ENCODE measurements at regions not wholly inside any gene's neighbourhood (a gene's known extent, or its start where the extent isn't known, plus 50 kb on each side); places are given as distances from the start of the nearest gene placed in this dataset.

DNA sequence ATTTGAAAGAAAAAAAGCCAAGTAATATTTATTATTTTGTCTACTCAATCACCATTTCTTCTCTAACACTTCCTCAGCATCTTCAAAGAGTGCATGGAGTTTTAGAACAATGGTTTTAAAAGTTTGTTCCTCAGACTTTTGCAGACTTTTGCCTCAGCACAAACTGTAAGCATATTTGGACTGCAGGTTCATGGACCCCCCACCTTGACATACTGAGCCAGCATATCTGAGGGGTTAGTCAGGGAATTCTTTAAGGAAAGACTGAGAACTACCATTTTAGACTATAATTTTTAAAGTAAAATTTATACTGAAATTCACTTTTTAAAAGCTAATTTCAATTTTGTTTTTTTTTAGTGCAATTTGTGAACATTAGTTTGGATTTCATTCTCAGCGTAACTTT, 1676.8 kb upstream of the PCDH20 start:
- TF ChIP-seq CTCF (IDR thresholded peaks at IDR 0.05), result no peak
- no peak overlapping the region for H3K4me3 Mint-ChIP-seq
- H3K4me1 Mint-ChIP-seq, result no peaks in the 10 kb centered on the region
- H3K36me3 Mint-ChIP-seq (ENCODE audit: low read depth), result no peaks in the 10 kb centered on the region
- no peaks in the 10 kb centered on the region for H3K9me3 Mint-ChIP-seq
- no peak overlapping the region for H3K27ac Mint-ChIP-seq
- no peaks in the 10 kb centered on the region for H3K27me3 Mint-ChIP-seq (ENCODE audit: low read depth, poor library complexity)
- DNase-seq, result no peak

DNA sequence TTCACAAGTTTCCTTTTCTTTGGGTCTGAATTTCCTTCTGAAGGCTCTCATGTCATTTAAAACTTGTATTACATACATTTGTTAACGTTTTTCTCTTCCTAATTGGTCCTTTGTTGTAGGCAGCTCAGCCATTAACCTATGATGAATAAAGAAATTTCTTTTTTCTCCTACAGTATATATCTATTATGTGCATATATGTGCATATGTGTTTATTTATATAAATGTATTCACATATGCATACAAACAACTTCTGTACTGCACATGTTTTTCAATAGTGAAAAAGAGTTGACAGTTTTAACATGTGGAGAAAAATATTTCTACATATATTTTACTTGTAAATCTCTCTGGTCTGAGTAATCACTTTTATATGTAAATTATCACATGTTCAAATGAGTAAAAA, 1674.9 kb upstream of the PCDH20 start:
- Mint-ChIP-seq H3K9me3 (no peaks in the 10 kb centered on the region), H3K27ac (no peak overlapping the region), H3K27me3 (ENCODE audit: low read depth, poor library complexity) (peaks cover 3% of the 10 kb centered on the region), H3K4me1 (no peaks in the 10 kb centered on the region), H3K4me3 (no peak overlapping the region), H3K36me3 (ENCODE audit: low read depth) (no peaks in the 10 kb centered on the region)
- TF ChIP-seq CTCF (IDR thresholded peaks at IDR 0.05), result no peak
- DNase-seq, result no peak

- Mint-ChIP-seq H3K9me3 (no peaks in the 10 kb centered on the region), H3K36me3 (ENCODE audit: low read depth) (no peaks in the 10 kb centered on the region), H3K4me1 (no peaks in the 10 kb centered on the region), H3K4me3 (no peak overlapping the region), H3K27ac (no peak overlapping the region), H3K27me3 (ENCODE audit: low read depth, poor library complexity) (peaks cover 3% of the 10 kb centered on the region)
- no peak for TF ChIP-seq CTCF (IDR thresholded peaks at IDR 0.05)
- DNase-seq, result no peak
Measured at GRCh38 chr13:63088226-63088625, 1672.6 kb upstream of the PCDH20 start.

DNA sequence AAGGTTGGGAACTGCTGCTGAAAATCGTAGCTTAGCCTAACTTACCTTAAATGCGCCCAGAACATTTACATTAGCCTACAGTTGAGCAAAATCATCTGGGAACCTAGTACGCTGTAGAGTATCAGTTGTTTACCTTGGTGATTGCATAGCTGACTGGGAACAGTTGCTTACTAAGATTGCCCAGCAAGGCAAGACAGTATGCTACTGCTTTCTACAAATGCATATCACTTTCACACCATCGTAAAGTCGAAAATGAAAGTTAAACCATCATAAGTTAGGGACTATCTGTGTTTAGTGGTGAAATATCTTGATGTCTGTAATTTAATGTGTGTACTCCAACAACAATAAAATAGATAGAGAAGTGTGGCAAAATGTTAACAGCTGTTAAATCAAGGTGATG, 1670.6 kb upstream of the PCDH20 start:
- no peak overlapping the region for H3K27ac Mint-ChIP-seq
- no peak for TF ChIP-seq CTCF (IDR thresholded peaks at IDR 0.05)

DNA sequence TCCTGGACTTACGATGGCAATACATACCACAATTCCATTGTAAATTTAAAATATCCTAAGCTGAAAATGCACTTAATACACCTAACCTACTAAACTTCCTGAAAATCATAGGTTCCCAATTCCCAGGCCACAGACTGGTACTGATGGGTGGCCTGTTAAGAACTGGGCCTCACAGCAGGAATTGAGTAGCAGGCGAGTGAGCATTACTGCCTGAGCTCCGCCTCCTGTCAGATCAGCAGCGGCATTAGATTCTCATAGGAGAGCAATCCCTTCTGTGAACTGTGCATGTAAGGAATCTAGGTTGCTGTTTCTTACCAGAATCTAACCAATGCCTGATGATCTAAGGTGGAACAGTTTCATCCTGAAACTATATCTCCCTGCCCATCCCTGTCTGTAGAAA, 1670.2 kb upstream of the PCDH20 start:
- Mint-ChIP-seq H3K27me3 (ENCODE audit: low read depth, poor library complexity) (peaks cover 3% of the 10 kb centered on the region), H3K36me3 (ENCODE audit: low read depth) (no peaks in the 10 kb centered on the region), H3K4me1 (no peaks in the 10 kb centered on the region), H3K4me3 (no peak overlapping the region), H3K27ac (no peak overlapping the region), H3K9me3 (peaks cover 5% of the 10 kb centered on the region)
- TF ChIP-seq CTCF (IDR thresholded peaks at IDR 0.05), result no peak
- DNase-seq, result no peak

More for the DNA sequence above, 1670.6 kb upstream of the PCDH20 start:
- no peak overlapping the region for H3K4me3 Mint-ChIP-seq
- H3K4me1 Mint-ChIP-seq, result no peaks in the 10 kb centered on the region
- H3K9me3 Mint-ChIP-seq, result peaks cover 3% of the 10 kb centered on the region
- peaks cover 3% of the 10 kb centered on the region for H3K27me3 Mint-ChIP-seq (ENCODE audit: low read depth, poor library complexity)
- H3K36me3 Mint-ChIP-seq (ENCODE audit: low read depth), result no peaks in the 10 kb centered on the region
- no peak for DNase-seq

DNA sequence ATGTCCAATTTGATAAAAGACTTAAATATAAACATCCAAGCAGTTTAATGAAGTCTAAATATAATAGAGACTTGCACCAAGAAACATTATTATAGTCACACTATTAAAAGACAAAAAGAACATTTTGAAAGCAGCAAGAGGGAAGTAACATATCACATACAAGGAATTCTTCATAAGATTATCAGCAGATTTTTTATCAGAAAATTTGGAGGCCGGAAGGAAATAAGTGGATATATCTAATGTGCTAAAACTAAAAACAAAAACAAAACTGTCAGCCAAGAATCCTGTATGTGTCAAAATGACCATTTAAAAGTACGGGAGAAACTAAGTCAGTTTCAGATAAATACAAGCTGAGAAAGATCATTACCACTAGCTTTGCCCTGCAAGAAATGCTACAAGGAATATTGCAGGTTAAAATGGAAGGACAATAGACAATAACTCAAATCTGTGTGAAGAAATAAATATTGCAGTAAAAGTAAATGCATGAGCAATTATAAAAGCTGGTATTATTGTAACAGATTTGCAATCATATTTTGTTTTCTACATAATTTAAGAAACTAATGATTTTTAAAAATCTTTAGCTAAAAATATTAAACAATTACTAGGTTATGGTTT, 1665.9 kb upstream of the PCDH20 start:
- no peak overlapping the region for H3K4me3 Mint-ChIP-seq
- H3K27ac Mint-ChIP-seq, result no peak overlapping the region
- H3K4me1 Mint-ChIP-seq, result no peaks in the 10 kb centered on the region
- no peaks in the 10 kb centered on the region for H3K36me3 Mint-ChIP-seq (ENCODE audit: low read depth)
- H3K27me3 Mint-ChIP-seq (ENCODE audit: low read depth, poor library complexity), result peaks cover 3% of the 10 kb centered on the region
- peaks cover 11% of the 10 kb centered on the region for H3K9me3 Mint-ChIP-seq
- no peak for DNase-seq
- no peak for TF ChIP-seq CTCF (IDR thresholded peaks at IDR 0.05)
